ENCODE measurements at regions not wholly inside any gene's neighbourhood (a gene's known extent, or its start where the extent isn't known, plus 50 kb on each side); places are given as distances from the start of the nearest gene placed in this dataset.

DNA sequence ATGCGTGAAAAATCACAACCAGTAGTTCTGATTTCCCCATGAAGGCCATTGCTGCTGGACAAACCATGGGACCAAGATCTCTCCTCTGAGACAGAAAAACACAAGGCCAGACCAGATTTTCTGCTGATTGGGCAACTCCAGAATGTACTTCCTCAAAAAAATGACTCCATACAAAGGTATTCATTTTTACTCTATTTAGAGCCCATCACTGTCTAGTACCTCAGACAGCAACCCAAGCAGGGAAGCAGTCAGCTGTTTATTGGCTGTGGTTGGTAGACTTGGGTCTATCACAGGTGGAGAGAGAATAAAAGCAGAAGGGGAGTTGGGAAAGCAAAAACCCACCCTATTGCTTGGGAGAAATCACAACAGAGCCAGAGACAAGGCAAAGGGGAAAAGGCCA lies 219.9 kb downstream of the PIK3C3 start:
- TF ChIP-seq, protein P1, sequence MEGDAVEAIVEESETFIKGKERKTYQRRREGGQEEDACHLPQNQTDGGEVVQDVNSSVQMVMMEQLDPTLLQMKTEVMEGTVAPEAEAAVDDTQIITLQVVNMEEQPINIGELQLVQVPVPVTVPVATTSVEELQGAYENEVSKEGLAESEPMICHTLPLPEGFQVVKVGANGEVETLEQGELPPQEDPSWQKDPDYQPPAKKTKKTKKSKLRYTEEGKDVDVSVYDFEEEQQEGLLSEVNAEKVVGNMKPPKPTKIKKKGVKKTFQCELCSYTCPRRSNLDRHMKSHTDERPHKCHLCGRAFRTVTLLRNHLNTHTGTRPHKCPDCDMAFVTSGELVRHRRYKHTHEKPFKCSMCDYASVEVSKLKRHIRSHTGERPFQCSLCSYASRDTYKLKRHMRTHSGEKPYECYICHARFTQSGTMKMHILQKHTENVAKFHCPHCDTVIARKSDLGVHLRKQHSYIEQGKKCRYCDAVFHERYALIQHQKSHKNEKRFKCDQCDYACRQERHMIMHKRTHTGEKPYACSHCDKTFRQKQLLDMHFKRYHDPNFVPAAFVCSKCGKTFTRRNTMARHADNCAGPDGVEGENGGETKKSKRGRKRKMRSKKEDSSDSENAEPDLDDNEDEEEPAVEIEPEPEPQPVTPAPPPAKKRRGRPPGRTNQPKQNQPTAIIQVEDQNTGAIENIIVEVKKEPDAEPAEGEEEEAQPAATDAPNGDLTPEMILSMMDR (IDR thresholded peaks at IDR 0.05; ENCODE audit: extremely low read depth in 1 of 2, insufficient read depth in 1 of 2, low read depth in 1 of 2, low read length in 2 of 2): no peak
- no peak for TF ChIP-seq JUN (IDR thresholded peaks at IDR 0.05; ENCODE audit: borderline replicate concordance, insufficient read depth, insufficient read length, low read depth)
- no peak for TF ChIP-seq POLR2A (IDR thresholded peaks at IDR 0.05; ENCODE audit: low read depth, low read length)
- TF ChIP-seq POLR2AphosphoS5 (IDR thresholded peaks at IDR 0.05; ENCODE audit: insufficient read depth, low read depth, low read length): no peak
- TF ChIP-seq FOS (IDR thresholded peaks at IDR 0.05; ENCODE audit: borderline replicate concordance, insufficient read depth, low read length): no peak
- no peak for TF ChIP-seq EZH2 (IDR thresholded peaks at IDR 0.05; ENCODE audit: borderline replicate concordance, low read depth, low read length, severe bottlenecking)

Measured in endothelial cell of umbilical vein (primary cell).